Neural progenitor cell (in vitro differentiated cells): ENCODE measurements at regions not wholly inside any gene's neighbourhood (a gene's known extent, or its start where the extent isn't known, plus 50 kb on each side); places are given as distances from the start of the nearest gene placed in this dataset.

Experiments
- CTCF ChIP-seq: fragments of 200-600 bp; sonication (generic); IDR thresholded peaks from 2 replicates; pipeline ENCODE4 v1.5.1; 2017; ENCODE audit warnings: antibody characterized with exemption, mild to moderate bottlenecking
- EZH2 ChIP-seq: fragments of 200-600 bp; sonication (generic); IDR thresholded peaks from 2 replicates; pipeline ENCODE4 v1.6.1; 2017; ENCODE audit warnings: antibody characterized with exemption, mild to moderate bottlenecking, moderate library complexity
- EZH2phosphoT487 ChIP-seq: fragments of 200-600 bp; sonication (generic); IDR thresholded peaks from 2 replicates; pipeline ENCODE4 v1.6.1; 2017; ENCODE audit warnings: antibody characterized with exemption

DNA sequence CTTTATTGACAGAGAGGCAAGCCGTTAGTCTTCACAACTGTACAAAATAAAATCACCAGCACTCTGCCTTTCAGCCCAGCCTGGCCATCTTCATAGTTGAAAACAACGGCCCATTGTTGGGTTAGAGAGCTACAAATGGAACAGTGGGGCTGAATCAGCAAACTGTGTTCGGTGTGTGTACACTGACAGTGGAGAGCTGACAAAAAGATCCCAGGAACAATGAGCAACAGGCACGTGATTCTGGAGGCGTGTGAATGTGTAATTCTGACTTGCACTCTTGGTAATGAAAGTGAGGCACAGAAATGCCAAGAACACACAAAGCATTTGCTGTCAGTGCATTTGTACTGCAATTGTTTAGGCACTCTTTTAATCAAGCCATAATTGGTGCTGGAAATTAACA is 303.7 kb downstream of the WDR11 start:
- TF ChIP-seq CTCF: no peak
- TF ChIP-seq EZH2phosphoT487: no peak
- TF ChIP-seq EZH2: no peak
